MM.1S (cell line): ENCODE measurements at regions not wholly inside any gene's neighbourhood (a gene's known extent, or its start where the extent isn't known, plus 50 kb on each side); places are given as distances from the start of the nearest gene placed in this dataset.

Experiments
- DNase-seq: peaks from one replicate; pipeline ENCODE4 v3.0.0-alpha.2; 2015
- H2AFZ ChIP-seq: fragments of 300-600 bp; sonication (generic); 2 replicates; pipeline ENCODE4 v1.6.0; 2016; ENCODE audit warnings: antibody characterized with exemption, low read length
- H3F3A ChIP-seq: fragments of 300-600 bp; sonication (generic); 2 replicates; pipeline ENCODE4 v1.6.1; 2016; ENCODE audit warnings: mild to moderate bottlenecking, antibody characterized with exemption, low read length, moderate library complexity, mixed read lengths; ENCODE audit not compliant: insufficient read depth
- H3K27ac ChIP-seq: fragments of 300-600 bp; sonication (generic); 2 replicates; pipeline ENCODE4 v1.5.1; 2016; ENCODE audit warnings: mild to moderate bottlenecking, low read length
- H3K27me3 ChIP-seq: fragments of 300-600 bp; sonication (generic); replicated peaks from 2 replicates; pipeline ENCODE4 v1.6.0; 2016; ENCODE audit warnings: low read length; ENCODE audit not compliant: insufficient read depth
- H3K36me3 ChIP-seq: fragments of 300-600 bp; sonication (generic); replicated peaks from 2 replicates; pipeline ENCODE4 v1.6.1; 2016; ENCODE audit warnings: mild to moderate bottlenecking, low read length, mixed read lengths; ENCODE audit not compliant: insufficient read depth
- H3K4me1 ChIP-seq: fragments of 300-600 bp; sonication (generic); 2 replicates; pipeline ENCODE4 v1.6.1; 2016; ENCODE audit warnings: low read length, mixed read lengths
- H3K4me2 ChIP-seq: fragments of 300-600 bp; sonication (generic); 2 replicates; pipeline ENCODE4 v1.6.0; 2016; ENCODE audit warnings: low read depth, low read length
- H3K4me3 ChIP-seq: fragments of 300-600 bp; sonication (generic); 2 replicates; pipeline ENCODE4 v1.5.1; 2016; ENCODE audit warnings: low read length, mixed read lengths
- H3K79me2 ChIP-seq: fragments of 300-600 bp; sonication (generic); 2 replicates; pipeline ENCODE4 v1.6.1; 2016; ENCODE audit warnings: mixed run types, low read length, mixed read lengths
- H3K9ac ChIP-seq: fragments of 300-600 bp; sonication (generic); 2 replicates; pipeline ENCODE4 v1.6.1; 2016; ENCODE audit warnings: low read length, mixed read lengths
- H3K9me2 ChIP-seq: fragments of 300-600 bp; sonication (generic); replicated peaks from 2 replicates; pipeline ENCODE4 v1.6.1; 2016; ENCODE audit warnings: mild to moderate bottlenecking, low read length, mixed read lengths; ENCODE audit not compliant: insufficient read depth
- H3K9me3 ChIP-seq: fragments of 300-600 bp; sonication (generic); replicated peaks from 2 replicates; pipeline ENCODE4 v1.6.1; 2016; ENCODE audit warnings: mild to moderate bottlenecking, low read length, mixed read lengths; ENCODE audit not compliant: insufficient read depth
- H4K20me1 ChIP-seq: fragments of 300-600 bp; sonication (generic); 2 replicates; pipeline ENCODE4 v1.6.1; 2016; ENCODE audit warnings: mild to moderate bottlenecking, low read length, moderate library complexity, mixed read lengths; ENCODE audit not compliant: insufficient read depth
- CTCF ChIP-seq: fragments of 300-600 bp; sonication (generic); IDR thresholded peaks from 2 replicates; pipeline ENCODE4 v1.5.1; 2016; ENCODE audit warnings: antibody characterized with exemption, low read length, mixed read lengths
- EZH2 ChIP-seq: fragments of 300-600 bp; sonication (generic); optimal IDR thresholded peaks from 2 replicates; pipeline ENCODE3; 2017; ENCODE audit warnings: low read depth, mild to moderate bottlenecking, antibody characterized with exemption, low read length, mixed read lengths
- EZH2phosphoT487 ChIP-seq: fragments of 300-600 bp; sonication (generic); IDR thresholded peaks from 2 replicates; pipeline ENCODE4 v1.6.1; 2018; ENCODE audit warnings: antibody characterized with exemption, low read length

GRCh38 chr2:529424-529823 lies 147.8 kb downstream of the TMEM18 start:
- no peak for DNase-seq
- TF ChIP-seq CTCF (0 out of 2 replicates have a peak, but pooled peaks have one; percentile 6), EZH2phosphoT487 (no peak), EZH2 (no peak)
- no peaks in the 10 kb centered on the region for H3K36me3 ChIP-seq
- H4K20me1 ChIP-seq, result no peaks in the 10 kb centered on the region
- no peak overlapping the region for H3K4me2 ChIP-seq
- no peaks in the 10 kb centered on the region for H3K27me3 ChIP-seq
- H3K27ac ChIP-seq, result no peak overlapping the region
- H3K79me2 ChIP-seq, result no peaks in the 10 kb centered on the region
- no peak overlapping the region for H3K4me3 ChIP-seq
- H3F3A ChIP-seq, result no peaks in the 10 kb centered on the region
- no peak overlapping the region for H3K9ac ChIP-seq
- no peaks in the 10 kb centered on the region for H3K4me1 ChIP-seq
- no peak overlapping the region for H2AFZ ChIP-seq
- H3K9me3 ChIP-seq, result no peaks in the 10 kb centered on the region
- no peaks in the 10 kb centered on the region for H3K9me2 ChIP-seq

- Histone ChIP-seq H3F3A (no peaks in the 10 kb centered on the region), H3K9ac (no peak overlapping the region), H3K27me3 (no peaks in the 10 kb centered on the region), H3K4me2 (no peak overlapping the region), H3K27ac (no peak overlapping the region), H4K20me1 (no peaks in the 10 kb centered on the region), H3K4me1 (no peaks in the 10 kb centered on the region), H3K9me2 (no peaks in the 10 kb centered on the region), H3K4me3 (no peak overlapping the region), H3K36me3 (no peaks in the 10 kb centered on the region), H2AFZ (no peak overlapping the region), H3K79me2 (no peaks in the 10 kb centered on the region), H3K9me3 (no peaks in the 10 kb centered on the region)
- TF ChIP-seq EZH2phosphoT487, result no peak
- no peak for TF ChIP-seq EZH2
- TF ChIP-seq CTCF, result no peak
- no peak for DNase-seq
These were observed 149.6 kb downstream of the TMEM18 start for GRCh38 chr2:527581-527980.

- no peaks in the 10 kb centered on the region for H3K27me3 ChIP-seq
- H4K20me1 ChIP-seq, result no peaks in the 10 kb centered on the region
- no peak overlapping the region for H3K9ac ChIP-seq
- no peaks in the 10 kb centered on the region for H3K4me1 ChIP-seq
- H3K27ac ChIP-seq, result no peak overlapping the region
- DNase-seq, result no peak
- H2AFZ ChIP-seq, result no peak overlapping the region
- H3K4me3 ChIP-seq, result no peak overlapping the region
- no peak for TF ChIP-seq CTCF
- TF ChIP-seq EZH2, result no peak
- TF ChIP-seq EZH2phosphoT487, result no peak
- no peak overlapping the region for H3K4me2 ChIP-seq
- H3K79me2 ChIP-seq, result no peaks in the 10 kb centered on the region
- no peaks in the 10 kb centered on the region for H3K9me2 ChIP-seq
- H3F3A ChIP-seq, result no peaks in the 10 kb centered on the region
- H3K9me3 ChIP-seq, result no peaks in the 10 kb centered on the region
- no peaks in the 10 kb centered on the region for H3K36me3 ChIP-seq
These were observed 150.3 kb downstream of the TMEM18 start for GRCh38 chr2:526918-527317.
